ENCODE measurements at regions not wholly inside any gene's neighbourhood (a gene's known extent, or its start where the extent isn't known, plus 50 kb on each side); places are given as distances from the start of the nearest gene placed in this dataset.
"Not testable (repeated sequence)": the region's sequence is repeated elsewhere in the genome, so short reads cannot be mapped to it uniquely, and the experiment has no call there.

- no peaks in the 10 kb centered on the region for H3K36me3 ChIP-seq (ENCODE audit: control insufficient read depth, insufficient read depth, low read length)
- no peak for TF ChIP-seq CTCF (IDR thresholded peaks at IDR 0.05; ENCODE audit: insufficient read depth, low read length, poor library complexity, severe bottlenecking)
- H3K4me3 ChIP-seq (replicated peaks; ENCODE audit: low read depth, low read length) = no peak overlapping the region
- H3K27me3 ChIP-seq (replicated peaks; ENCODE audit: control insufficient read depth, insufficient read depth, low read length) = no peaks in the 10 kb centered on the region
- DNase-seq (ENCODE audit: extremely low read depth, insufficient read length) = no peak
These were observed 1830.0 kb upstream of the DEFB115 start for GRCh38 chr20:29427201-29428060.

- H3K27me3 ChIP-seq (replicated peaks; ENCODE audit: control insufficient read depth, insufficient read depth, low read length) = no peaks in the 10 kb centered on the region
- TF ChIP-seq CTCF (IDR thresholded peaks at IDR 0.05; ENCODE audit: insufficient read depth, low read length, poor library complexity, severe bottlenecking) = no peak
- no peaks in the 10 kb centered on the region for H3K36me3 ChIP-seq (ENCODE audit: control insufficient read depth, insufficient read depth, low read length)
- no peak overlapping the region for H3K4me3 ChIP-seq (replicated peaks; ENCODE audit: low read depth, low read length)
- no peak for DNase-seq (ENCODE audit: extremely low read depth, insufficient read length)
These were observed 1826.9 kb upstream of the DEFB115 start for GRCh38 chr20:29430531-29430930.

GRCh38 chr20:29440721-29441120 is 1816.7 kb upstream of the DEFB115 start:
- not testable (repeated sequence) for H3K4me3 ChIP-seq (replicated peaks; ENCODE audit: low read depth, low read length); DNase-seq (ENCODE audit: extremely low read depth, insufficient read length); H3K27me3 ChIP-seq (replicated peaks; ENCODE audit: control insufficient read depth, insufficient read depth, low read length); H3K36me3 ChIP-seq (ENCODE audit: control insufficient read depth, insufficient read depth, low read length)

- H3K4me3 ChIP-seq (replicated peaks; ENCODE audit: low read depth, low read length) = peak overlapping the region; percentile 43
- not testable (repeated sequence) for H3K36me3 ChIP-seq (ENCODE audit: control insufficient read depth, insufficient read depth, low read length); H3K27me3 ChIP-seq (replicated peaks; ENCODE audit: control insufficient read depth, insufficient read depth, low read length); DNase-seq (ENCODE audit: extremely low read depth, insufficient read length)
- peak; percentile 61 for TF ChIP-seq CTCF (IDR thresholded peaks at IDR 0.05; ENCODE audit: insufficient read depth, low read length, poor library complexity, severe bottlenecking)
These were observed 1814.2 kb upstream of the DEFB115 start for GRCh38 chr20:29443206-29443781.

- Histone ChIP-seq H3K4me3 (replicated peaks; ENCODE audit: low read depth, low read length) (no peak overlapping the region), H3K27me3 (replicated peaks; ENCODE audit: control insufficient read depth, insufficient read depth, low read length) (no peaks in the 10 kb centered on the region), H3K36me3 (ENCODE audit: control insufficient read depth, insufficient read depth, low read length) (no peaks in the 10 kb centered on the region)
- TF ChIP-seq CTCF (IDR thresholded peaks at IDR 0.05; ENCODE audit: insufficient read depth, low read length, poor library complexity, severe bottlenecking) = no peak
- DNase-seq (ENCODE audit: extremely low read depth, insufficient read length) = no peak
These were observed 1813.6 kb upstream of the DEFB115 start for GRCh38 chr20:29443819-29444218.

- H3K4me3 ChIP-seq (replicated peaks; ENCODE audit: low read depth, low read length) = not testable (repeated sequence)
- DNase-seq (ENCODE audit: extremely low read depth, insufficient read length) = peak; percentile 18
These were observed 1812.2 kb upstream of the DEFB115 start for GRCh38 chr20:29445050-29445907.

GRCh38 chr20:29447517-29448484 is 1809.7 kb upstream of the DEFB115 start:
- not testable (repeated sequence) for DNase-seq (ENCODE audit: extremely low read depth, insufficient read length); H3K27me3 ChIP-seq (replicated peaks; ENCODE audit: control insufficient read depth, insufficient read depth, low read length); H3K4me3 ChIP-seq (replicated peaks; ENCODE audit: low read depth, low read length); H3K36me3 ChIP-seq (ENCODE audit: control insufficient read depth, insufficient read depth, low read length)

More at GRCh38 chr20:29445050-29445907, 1812.2 kb upstream of the DEFB115 start:
- not testable (repeated sequence) for H3K36me3 ChIP-seq (ENCODE audit: control insufficient read depth, insufficient read depth, low read length); H3K27me3 ChIP-seq (replicated peaks; ENCODE audit: control insufficient read depth, insufficient read depth, low read length)

All from GM06990 (cell line).